Suprapubic skin (tissue), 4 donors: ENCODE measurements at regions not wholly inside any gene's neighbourhood (a gene's known extent, or its start where the extent isn't known, plus 50 kb on each side); places are given as distances from the start of the nearest gene placed in this dataset.

Source experiments
- DNase-seq, 2 donors: peaks; one replicate each; pipeline ENCODE4 v3.0.0-alpha.2; 2019; ENCODE audit warnings: low spot score in 2 of 2
- H3K27ac ChIP-seq: fragments of 200-600 bp; sonication (generic); one replicate; pipeline ENCODE4 v1.5.1; 2019
- H3K27me3 ChIP-seq: fragments of 200-600 bp; sonication (generic); one replicate; pipeline ENCODE4 v1.5.1; 2019
- H3K36me3 ChIP-seq: fragments of 200-600 bp; sonication (generic); one replicate; pipeline ENCODE4 v1.5.1; 2019
- H3K4me1 ChIP-seq: fragments of 200-600 bp; sonication (generic); one replicate; pipeline ENCODE4 v1.5.1; 2019
- H3K4me3 ChIP-seq: fragments of 200-600 bp; sonication (generic); one replicate; pipeline ENCODE4 v1.5.1; 2019; ENCODE audit warnings: mild to moderate bottlenecking
- H3K9me3 ChIP-seq: fragments of 200-600 bp; sonication (generic); one replicate; pipeline ENCODE4 v1.5.1; 2019
- EP300 ChIP-seq: sonication (generic); formaldehyde crosslinking; IDR thresholded peaks from one replicate; pipeline ENCODE4 v1.6.1; 2017; ENCODE audit warnings: antibody characterized with exemption
- POLR2A ChIP-seq, 2 donors: fragments of 450-650 bp; IDR thresholded peaks; one replicate each; pipeline ENCODE4 v1.6.1; 2017; ENCODE audit warnings: antibody characterized with exemption in 2 of 2, mild to moderate bottlenecking in 2 of 2, moderate library complexity in 2 of 2
- POLR2AphosphoS5 ChIP-seq, 3 donors: sonication (generic); formaldehyde crosslinking; IDR thresholded peaks; one replicate each; pipeline ENCODE4 v1.6.1; 2017; ENCODE audit warnings: antibody characterized with exemption in 3 of 3
- WGBS: methylation state at CpG from one replicate; pipeline ENCODE4 v1.1.5; 2018; 5-methylcytosine and 5-hydroxymethylcytosine counted together
- TF ChIP-seq, protein P1 (sequence below), 2 donors: fragments of 200-600 bp in 1 of 2; fragments of 450-650 bp in 1 of 2; sonication (generic) in 1 of 2; IDR thresholded peaks; one replicate each; pipeline ENCODE4 v1.5.1; 2016 to 2019; ENCODE audit warnings: antibody characterized with exemption in 2 of 2, mild to moderate bottlenecking in 1 of 2, moderate library complexity in 1 of 2

DNA sequence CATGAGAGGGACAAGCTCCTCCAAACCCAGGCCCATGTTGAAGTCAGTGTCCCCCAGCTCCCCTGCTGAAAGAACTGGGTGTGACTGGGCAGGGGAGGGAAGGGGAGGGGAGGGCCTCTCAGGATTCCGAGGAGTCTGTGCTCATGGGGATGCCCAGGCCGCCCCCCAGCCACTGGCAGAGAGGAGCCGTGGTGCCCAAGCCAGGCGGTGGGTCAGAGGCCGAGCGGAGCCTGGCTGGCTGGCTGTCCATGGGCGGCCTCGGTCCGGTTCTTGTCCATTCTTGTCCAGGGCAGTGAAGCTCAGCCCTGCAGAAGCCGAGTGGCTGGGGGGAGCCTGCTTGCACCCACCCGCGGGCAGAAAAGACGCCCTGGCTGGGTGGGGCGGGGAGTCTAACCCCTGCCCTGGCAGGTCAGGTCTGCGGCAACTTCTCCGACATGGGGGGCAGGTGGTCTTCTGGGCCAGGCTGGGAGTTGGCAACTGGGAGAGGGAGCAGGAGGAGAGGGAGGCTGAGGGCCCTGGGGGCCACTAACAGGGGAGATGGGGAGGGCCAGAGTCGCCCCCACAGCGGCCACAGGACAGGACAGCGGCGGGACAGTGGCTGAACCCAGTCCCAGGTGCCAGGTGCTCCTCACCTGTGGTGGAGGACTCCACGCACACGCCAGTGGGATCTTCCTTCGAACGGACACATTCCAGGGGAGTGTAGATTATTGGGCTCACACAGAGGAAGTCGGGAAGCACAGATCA, 54.1 kb downstream of the FOXL3 start:
- no peaks in the 10 kb centered on the region for H3K36me3 ChIP-seq
- TF ChIP-seq, protein P1, sequence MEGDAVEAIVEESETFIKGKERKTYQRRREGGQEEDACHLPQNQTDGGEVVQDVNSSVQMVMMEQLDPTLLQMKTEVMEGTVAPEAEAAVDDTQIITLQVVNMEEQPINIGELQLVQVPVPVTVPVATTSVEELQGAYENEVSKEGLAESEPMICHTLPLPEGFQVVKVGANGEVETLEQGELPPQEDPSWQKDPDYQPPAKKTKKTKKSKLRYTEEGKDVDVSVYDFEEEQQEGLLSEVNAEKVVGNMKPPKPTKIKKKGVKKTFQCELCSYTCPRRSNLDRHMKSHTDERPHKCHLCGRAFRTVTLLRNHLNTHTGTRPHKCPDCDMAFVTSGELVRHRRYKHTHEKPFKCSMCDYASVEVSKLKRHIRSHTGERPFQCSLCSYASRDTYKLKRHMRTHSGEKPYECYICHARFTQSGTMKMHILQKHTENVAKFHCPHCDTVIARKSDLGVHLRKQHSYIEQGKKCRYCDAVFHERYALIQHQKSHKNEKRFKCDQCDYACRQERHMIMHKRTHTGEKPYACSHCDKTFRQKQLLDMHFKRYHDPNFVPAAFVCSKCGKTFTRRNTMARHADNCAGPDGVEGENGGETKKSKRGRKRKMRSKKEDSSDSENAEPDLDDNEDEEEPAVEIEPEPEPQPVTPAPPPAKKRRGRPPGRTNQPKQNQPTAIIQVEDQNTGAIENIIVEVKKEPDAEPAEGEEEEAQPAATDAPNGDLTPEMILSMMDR (IDR thresholded peaks at IDR 0.05): no peak
- DNase-seq: no peak
- 90% methylated on average over 15 of the region's 25 CpGs for WGBS
- no peak overlapping the region for H3K27ac ChIP-seq
- H3K4me3 ChIP-seq: no peak overlapping the region
- no peaks in the 10 kb centered on the region for H3K27me3 ChIP-seq
- no peaks in the 10 kb centered on the region for H3K4me1 ChIP-seq
- H3K9me3 ChIP-seq: no peaks in the 10 kb centered on the region

DNA sequence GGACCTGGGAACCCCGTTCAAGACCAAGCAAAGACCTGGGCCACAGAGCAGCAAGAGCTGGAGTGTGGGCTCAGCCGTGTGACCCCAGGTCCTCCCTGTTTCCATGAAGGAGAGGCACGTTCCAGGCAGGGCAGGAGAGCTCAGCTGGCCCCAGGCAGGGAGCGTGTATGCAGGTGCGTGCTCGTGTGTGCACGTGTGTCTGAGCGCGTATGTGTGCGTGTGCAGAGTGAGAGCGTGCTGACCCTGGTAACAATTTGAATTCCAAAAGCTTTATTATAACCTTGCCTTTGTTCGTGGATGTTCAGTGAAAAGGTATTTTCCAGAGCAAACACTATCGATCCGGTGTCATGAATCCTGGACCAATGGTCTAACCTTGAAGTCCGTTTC, 54.6 kb downstream of the FOXL3 start:
- no peaks in the 10 kb centered on the region for H3K9me3 ChIP-seq
- DNase-seq: no peak
- no peaks in the 10 kb centered on the region for H3K4me1 ChIP-seq
- H3K27me3 ChIP-seq: no peaks in the 10 kb centered on the region
- no peak overlapping the region for H3K27ac ChIP-seq
- H3K4me3 ChIP-seq: no peak overlapping the region
- WGBS: 93% methylated on average over 15 of the region's 15 CpGs
- no peaks in the 10 kb centered on the region for H3K36me3 ChIP-seq
- TF ChIP-seq, protein P1 (IDR thresholded peaks at IDR 0.05): no peak
- TF ChIP-seq EP300 (no peak), POLR2A (IDR thresholded peaks at IDR 0.05) (no peak), POLR2AphosphoS5 (IDR thresholded peaks at IDR 0.05) (no peak)

DNA sequence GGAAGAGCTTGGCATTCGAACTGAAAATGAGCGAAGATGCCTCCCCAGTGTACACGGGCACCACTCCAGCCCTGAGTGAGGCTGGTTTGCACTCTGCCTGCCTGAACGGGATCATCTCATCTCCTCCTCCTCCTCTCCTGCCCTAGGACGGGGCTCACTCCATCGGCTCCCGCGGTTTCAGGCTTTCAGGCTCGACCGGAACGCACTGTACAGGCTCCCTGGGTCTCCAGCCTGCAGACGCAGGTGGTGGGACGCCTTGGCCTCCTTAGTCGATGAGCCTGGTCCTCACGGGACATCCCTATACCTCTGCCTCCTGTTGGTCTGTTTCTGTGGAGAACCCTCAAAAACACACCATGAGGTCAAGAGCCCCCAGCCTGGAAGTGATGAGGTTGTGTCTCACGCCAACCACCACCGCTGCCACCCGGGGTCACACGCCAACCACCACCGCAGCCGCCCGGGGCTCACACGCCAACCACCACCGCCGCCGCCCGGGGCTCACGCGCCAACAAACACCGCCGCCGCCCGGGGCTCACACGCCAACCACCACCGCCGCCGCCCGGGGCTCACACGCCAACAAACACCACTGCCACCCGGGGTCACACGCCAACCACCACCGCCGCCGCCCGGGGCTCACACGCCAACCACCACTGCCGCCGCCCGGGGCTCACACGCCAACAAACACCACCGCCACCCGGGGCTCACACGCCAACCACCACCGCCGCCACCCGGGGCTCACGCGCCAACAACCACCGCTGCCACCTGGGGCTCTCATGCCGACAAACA, 56.3 kb downstream of the FOXL3 start:
- Histone ChIP-seq H3K9me3 (no peaks in the 10 kb centered on the region), H3K27me3 (no peaks in the 10 kb centered on the region)
- WGBS: 92% methylated on average over 19 of the region's 60 CpGs

DNA sequence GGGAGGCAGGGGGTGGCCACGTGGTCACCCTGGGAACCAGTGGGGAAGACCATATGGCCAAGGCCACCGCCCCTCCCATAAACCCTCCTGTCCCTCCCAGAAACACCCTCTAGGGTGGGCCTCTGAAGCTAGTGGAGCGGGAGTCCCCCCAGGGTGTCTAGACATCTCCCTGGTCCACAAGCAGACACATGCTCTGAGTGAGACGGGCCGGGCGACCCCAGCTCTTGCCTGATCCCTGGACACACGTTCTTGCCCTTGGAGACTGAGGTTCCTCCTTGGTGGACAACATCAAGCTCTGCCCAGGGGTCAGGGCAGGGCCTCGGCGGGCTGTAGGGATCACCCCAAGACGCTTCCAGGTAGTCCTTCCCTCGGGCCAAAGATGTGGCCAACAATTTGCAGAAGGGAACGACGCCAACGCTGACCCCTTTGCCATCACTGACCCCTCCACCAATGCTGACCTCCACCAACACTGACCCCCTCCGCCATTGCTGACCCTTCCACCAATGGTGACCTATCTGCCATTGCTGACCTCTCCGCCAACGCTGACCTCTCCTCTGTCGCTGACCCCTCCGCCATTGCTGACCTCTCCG, 57.1 kb downstream of the FOXL3 start:
- WGBS: 86% methylated on average over 16 of the region's 20 CpGs
- Histone ChIP-seq H3K4me1 (no peaks in the 10 kb centered on the region), H3K36me3 (no peaks in the 10 kb centered on the region), H3K27me3 (peaks cover 4% of the 10 kb centered on the region), H3K27ac (no peak overlapping the region), H3K9me3 (no peaks in the 10 kb centered on the region), H3K4me3 (no peak overlapping the region)
- DNase-seq: no peak
- TF ChIP-seq, protein P1 (IDR thresholded peaks at IDR 0.05): no peak
- TF ChIP-seq EP300 (no peak), POLR2A (IDR thresholded peaks at IDR 0.05) (no peak), POLR2AphosphoS5 (IDR thresholded peaks at IDR 0.05) (no peak)

More for the DNA sequence above, 56.3 kb downstream of the FOXL3 start:
- no peak overlapping the region for H3K27ac ChIP-seq
- no peak overlapping the region for H3K4me3 ChIP-seq
- DNase-seq: no peak
- no peak for TF ChIP-seq EP300
- no peak for TF ChIP-seq POLR2AphosphoS5 (IDR thresholded peaks at IDR 0.05)
- TF ChIP-seq POLR2A (IDR thresholded peaks at IDR 0.05): no peak
- TF ChIP-seq, protein P1 (IDR thresholded peaks at IDR 0.05): no peak
- no peaks in the 10 kb centered on the region for H3K36me3 ChIP-seq
- no peaks in the 10 kb centered on the region for H3K4me1 ChIP-seq
